HG02938 (cell line): ENCODE measurements at regions not wholly inside any gene's neighbourhood (a gene's known extent, or its start where the extent isn't known, plus 50 kb on each side); places are given as distances from the start of the nearest gene placed in this dataset.
A peak's percentile ranks its signal among the peaks of the same experiment; 100 is the strongest.
"Not testable (repeated sequence)": the region's sequence is repeated elsewhere in the genome, so short reads cannot be mapped to it uniquely, and the experiment has no call there.

Source experiments
- ATAC-seq: cut with Tn5 transposase; IDR thresholded peaks from one replicate; pipeline ENCODE4 v1.9.1; 2021; ENCODE audit warnings: mild to moderate bottlenecking, moderate library complexity; ENCODE audit not compliant: unreplicated experiment

- not testable (repeated sequence) for ATAC-seq
Observed at GRCh38 chr12:67488349-67488748, 160.2 kb upstream of the DYRK2 start.

- no peak for ATAC-seq
Observed at GRCh38 chr12:67489007-67489406, 159.5 kb upstream of the DYRK2 start.

GRCh38 chr12:67496581-67496980, 152.0 kb upstream of the DYRK2 start:
- no peak for ATAC-seq

GRCh38 chr12:67498991-67499390, 149.6 kb upstream of the DYRK2 start:
- no peak for ATAC-seq

GRCh38 chr12:67501362-67501761, 147.2 kb upstream of the DYRK2 start:
- no peak for ATAC-seq

GRCh38 chr12:67504026-67504425, 144.5 kb upstream of the DYRK2 start:
- ATAC-seq: no peak

- no peak for ATAC-seq
Observed at GRCh38 chr12:67506739-67507138, 141.8 kb upstream of the DYRK2 start.

- ATAC-seq: no peak
Observed at GRCh38 chr12:67508830-67509229, 139.7 kb upstream of the DYRK2 start.

- no peak for ATAC-seq
Observed at GRCh38 chr12:67509666-67510386, 138.7 kb upstream of the DYRK2 start.

GRCh38 chr12:67512061-67512460, 136.5 kb upstream of the DYRK2 start:
- no peak for ATAC-seq

GRCh38 chr12:67514502-67514901, 134.0 kb upstream of the DYRK2 start:
- ATAC-seq: no peak

GRCh38 chr12:67515679-67516340, 132.7 kb upstream of the DYRK2 start:
- peak; percentile 92 for ATAC-seq

- ATAC-seq: no peak
Observed at GRCh38 chr12:67517181-67517887, 131.2 kb upstream of the DYRK2 start.

GRCh38 chr12:67519484-67520433, 128.8 kb upstream of the DYRK2 start:
- no peak for ATAC-seq

- no peak for ATAC-seq
Observed at GRCh38 chr12:67520606-67521005, 127.9 kb upstream of the DYRK2 start.

GRCh38 chr12:67522222-67522621, 126.3 kb upstream of the DYRK2 start:
- no peak for ATAC-seq

GRCh38 chr12:67523538-67523937, 125.0 kb upstream of the DYRK2 start:
- no peak for ATAC-seq

- no peak for ATAC-seq
Observed at GRCh38 chr12:67524861-67525616, 123.5 kb upstream of the DYRK2 start.

- no peak for ATAC-seq
Observed at GRCh38 chr12:67525617-67525884, 123.0 kb upstream of the DYRK2 start.

GRCh38 chr12:67526129-67526528, 122.4 kb upstream of the DYRK2 start:
- no peak for ATAC-seq
